ENCODE measurements at regions not wholly inside any gene's neighbourhood (a gene's known extent, or its start where the extent isn't known, plus 50 kb on each side); places are given as distances from the start of the nearest gene placed in this dataset.

GRCh38 chr1:95753382-95754016 is 519.5 kb downstream of the RWDD3 start:
- TF ChIP-seq CTCF (IDR thresholded peaks at IDR 0.05) = no peak
- TF ChIP-seq POLR2A (IDR thresholded peaks at IDR 0.05) = no peak
